CD4-positive, alpha-beta T cell treated with Interleukin-15 for 4 hours (primary cell): ENCODE measurements at regions not wholly inside any gene's neighbourhood (a gene's known extent, or its start where the extent isn't known, plus 50 kb on each side); places are given as distances from the start of the nearest gene placed in this dataset.
"Not testable (repeated sequence)": the region's sequence is repeated elsewhere in the genome, so short reads cannot be mapped to it uniquely, and the experiment has no call there.

ENCODE experiments used
- DNase-seq: peaks from one replicate; pipeline ENCODE4 v3.0.0-alpha.2; 2020; ENCODE audit warnings: low spot score

DNA sequence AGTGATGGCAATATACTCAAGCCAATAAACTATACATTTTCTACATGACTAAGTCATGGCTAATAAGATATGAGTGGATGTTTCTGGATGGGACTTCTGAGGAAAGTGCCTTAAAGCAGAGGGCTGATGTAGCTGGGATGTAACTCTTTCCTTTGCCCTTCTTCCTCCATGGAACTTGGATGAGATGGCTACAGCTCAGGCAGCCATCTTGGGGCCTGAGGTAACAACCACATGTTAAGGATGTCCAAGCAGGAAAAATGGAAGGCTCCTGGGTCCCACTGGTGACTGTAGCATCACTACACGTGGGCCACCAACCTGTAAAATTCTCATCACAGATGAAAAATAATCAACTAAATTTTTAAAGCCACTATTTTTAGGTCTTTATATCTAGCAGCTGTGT, 54.4 kb upstream of the GRIP1 start:
- DNase-seq = no peak

DNA sequence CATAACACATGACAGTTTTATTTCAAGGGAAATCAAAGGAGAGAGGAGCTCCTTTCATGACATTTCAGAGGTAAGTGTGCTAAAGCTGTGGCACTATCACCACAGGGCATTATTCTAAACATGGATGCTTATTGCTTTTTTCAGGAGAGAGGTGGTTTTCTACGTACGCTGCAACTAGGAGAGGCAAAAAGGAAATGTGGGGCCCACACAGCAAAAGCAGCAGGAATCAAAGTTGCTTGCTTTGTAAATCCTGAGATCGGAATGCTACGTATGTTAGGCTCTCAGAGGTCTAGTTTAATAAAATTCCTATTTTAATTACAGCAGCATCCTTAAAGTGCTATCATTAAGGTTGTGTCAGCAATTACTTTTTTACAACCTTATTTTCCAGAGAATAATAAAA, 55.0 kb upstream of the GRIP1 start:
- no peak for DNase-seq

DNA sequence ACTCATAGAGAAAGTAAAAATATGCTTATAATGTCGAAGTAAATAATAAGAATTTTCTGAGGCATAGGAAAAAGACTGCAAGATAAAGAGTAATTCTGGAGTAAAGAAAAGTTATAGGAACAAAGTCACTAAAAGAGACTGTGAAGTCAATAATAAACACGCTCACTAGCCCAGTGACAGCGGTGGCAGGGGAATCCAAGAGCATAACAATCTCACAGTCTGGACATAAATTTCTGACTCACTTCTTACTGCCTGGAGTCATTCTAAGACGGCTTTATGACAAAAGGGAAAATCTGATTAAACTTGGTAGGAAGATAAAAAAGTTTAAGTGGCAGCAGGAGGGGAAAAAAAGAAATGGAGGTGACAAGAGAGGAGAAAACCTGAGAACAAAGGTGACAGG, 56.4 kb upstream of the GRIP1 start:
- no peak for DNase-seq

DNA sequence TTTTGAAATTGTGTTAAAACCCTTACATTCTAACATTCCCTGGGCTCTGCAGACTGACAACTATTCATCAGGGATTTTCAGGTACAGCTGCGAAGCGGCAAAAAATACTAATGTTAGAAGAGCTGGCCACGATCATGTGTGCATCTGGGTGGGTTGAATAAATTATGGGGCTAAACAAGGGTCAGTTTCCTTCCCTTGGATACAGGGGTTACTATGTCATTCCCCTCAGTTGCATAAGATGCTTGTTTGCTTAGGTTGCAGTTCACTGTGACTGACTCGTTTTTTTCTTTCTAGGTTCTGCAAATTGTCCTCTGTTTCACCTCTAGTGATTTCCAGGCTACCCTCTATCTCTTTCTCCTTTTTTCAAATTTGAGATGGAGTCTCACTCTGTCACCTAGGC, 58.1 kb upstream of the GRIP1 start:
- DNase-seq = no peak

DNA sequence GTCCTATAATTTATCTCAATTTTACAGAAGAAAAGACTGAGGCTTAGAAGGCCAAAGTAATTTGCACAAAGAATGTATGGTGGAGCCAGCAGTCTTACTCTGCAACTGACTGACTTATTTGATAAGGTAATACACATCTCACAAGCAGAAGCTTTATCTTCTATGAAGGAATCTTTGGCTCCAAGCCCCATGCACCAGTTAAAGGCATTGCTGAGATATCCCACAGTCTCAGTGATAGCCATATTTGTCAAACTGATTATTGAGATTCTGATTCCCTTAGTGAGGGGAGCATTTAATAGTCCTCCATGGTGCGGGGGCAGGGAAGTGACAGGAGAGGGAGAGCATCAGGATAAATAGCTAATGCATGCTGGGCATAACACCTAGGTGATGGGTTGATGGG, 60.4 kb upstream of the GRIP1 start:
- DNase-seq = no peak

DNA sequence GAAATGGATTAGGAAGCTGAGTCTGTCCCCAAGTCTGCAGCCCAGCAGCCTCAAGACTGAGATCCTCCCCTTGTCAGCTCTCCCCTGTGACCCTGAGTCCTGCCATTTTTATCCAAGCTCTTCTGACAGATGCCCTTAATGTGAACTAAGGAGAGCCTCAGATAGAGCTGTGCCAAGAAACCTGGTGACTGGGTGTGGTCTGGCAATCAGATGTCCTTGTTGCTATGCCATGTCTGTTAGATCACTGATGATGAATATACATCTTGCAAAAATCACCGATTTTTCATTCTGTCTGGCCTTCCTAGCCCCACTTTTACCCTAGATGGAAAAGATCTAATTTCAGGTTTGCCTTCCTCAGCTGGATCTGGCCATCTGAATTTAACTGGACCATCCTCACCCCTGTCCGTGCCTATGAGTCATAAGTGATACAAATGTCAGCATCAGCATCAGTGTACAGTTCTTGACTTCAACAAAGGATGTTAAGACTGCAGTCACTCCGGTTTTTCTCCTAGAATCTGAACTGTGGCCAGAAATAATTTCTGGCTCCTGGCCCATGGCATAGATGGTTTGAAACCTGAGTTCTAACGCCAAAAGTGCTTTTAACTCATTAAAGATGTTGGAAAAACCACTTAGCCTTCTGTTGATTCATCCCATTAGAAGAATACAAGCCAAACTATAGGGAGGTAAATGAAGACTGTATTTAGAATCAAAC, 61.2 kb upstream of the GRIP1 start:
- DNase-seq = no peak

DNA sequence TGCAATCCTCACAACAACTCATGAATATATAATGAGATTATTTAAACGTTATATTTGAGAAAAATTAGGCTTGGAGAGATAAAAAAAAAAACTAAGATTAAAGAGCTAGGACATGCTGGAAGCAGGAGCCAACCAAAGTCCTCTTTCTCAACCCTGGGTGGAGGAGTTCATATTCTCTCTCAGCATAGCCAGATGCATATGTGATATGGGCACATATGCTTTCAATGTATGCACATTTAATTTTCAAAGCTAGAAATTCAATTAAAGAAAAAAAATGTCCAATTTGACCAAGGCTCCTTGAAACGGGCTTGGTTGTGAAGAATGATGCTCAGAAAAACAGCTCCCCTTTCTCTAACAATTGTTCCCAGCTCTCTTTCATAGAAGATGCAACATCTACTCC, 61.9 kb upstream of the GRIP1 start:
- no peak for DNase-seq

DNA sequence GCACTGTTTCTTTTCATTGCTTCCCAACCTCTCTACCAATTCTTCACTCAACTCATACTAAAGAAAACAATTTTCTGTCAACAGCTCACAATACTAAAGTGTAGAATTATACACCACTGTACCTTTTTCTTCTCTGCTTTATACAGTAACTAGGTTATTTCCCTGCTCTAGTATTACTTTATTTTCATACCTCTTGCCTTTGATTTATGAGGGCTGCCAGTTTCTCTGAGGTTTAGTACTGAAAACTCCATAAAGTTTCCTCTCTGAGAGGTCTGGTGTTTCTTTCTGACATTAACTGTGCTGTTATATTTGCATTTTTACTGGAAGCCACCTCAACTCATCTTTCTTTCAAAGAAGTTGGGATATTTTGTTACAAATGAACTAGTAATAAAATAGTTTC, 63.0 kb upstream of the GRIP1 start:
- DNase-seq = no peak

DNA sequence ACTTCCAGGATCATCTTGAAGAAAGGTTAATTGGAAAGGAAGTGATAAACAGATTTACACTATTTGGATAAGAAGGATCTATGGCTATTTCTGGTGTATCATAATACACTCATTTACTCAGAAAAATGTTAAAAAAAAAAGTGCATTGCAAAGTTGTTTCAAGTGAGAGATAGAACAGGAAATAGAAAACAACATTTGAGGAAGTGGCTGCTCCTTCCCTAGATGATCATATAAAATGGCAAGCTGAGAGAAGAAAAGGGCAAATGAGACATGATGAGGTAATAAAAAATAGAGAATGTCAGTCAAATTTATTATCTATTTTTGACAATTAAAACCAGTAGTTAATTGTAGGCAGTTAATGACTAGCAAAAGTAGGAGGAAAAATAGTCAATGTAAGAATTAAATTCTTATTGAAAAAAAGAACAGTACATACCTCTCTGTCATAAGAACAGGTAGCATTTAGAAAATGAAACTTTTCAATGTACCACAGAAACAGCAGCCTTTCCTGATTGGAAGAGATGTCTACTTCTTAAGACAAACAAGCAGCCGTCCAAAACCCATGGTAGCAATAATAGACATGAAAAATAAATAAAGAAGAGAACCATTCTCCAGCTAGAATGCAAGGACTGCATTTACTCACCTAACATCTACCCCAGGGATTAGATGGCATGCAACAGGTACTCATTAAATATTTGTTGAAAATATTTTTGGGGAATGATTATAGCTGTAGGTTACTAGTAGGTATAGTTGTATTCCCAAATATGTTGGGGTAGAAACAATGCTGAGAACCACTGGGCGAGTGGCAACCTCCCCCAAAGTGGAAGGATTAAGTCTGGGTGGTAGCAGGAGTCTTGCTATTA, 63.9 kb upstream of the GRIP1 start:
- DNase-seq = no peak

DNA sequence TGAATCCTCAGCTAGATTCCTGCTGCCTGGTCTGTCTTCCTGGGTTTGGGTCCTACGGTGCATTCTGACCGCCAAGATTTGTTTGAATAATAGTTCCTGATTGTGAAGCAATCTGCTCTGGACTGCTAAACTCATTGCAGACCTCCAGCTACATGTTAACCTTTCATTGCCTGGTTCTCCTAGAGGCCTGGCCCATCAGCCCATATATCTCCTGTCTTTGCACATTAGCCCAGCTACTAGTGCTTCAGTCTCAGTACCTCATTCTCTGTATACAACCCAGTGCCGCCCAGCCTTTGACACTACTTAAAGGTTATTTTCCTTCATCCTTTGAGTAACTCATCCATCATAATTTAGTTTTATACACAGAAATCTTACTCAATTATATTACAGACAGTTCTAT, 65.6 kb upstream of the GRIP1 start:
- no peak for DNase-seq

DNA sequence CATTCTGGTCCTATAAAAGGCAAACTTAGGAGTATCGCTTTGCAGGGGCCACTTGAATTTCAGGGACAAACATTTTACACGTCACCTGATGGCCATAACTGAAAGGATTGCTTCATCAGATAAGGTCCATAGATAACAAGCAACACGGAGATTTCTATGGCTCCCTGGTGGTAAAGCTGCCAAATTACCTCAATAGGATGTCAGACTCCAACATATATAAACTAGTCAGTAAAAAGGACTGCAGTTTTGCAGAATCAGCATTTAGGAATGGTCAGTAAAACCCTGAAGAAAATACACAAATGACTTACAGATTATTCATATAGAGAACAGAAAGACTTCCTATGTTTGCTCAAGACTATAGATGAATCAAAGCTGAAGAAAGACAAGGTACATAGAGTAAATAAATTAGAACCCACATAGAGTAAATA, 66.1 kb upstream of the GRIP1 start:
- DNase-seq = no peak

DNA sequence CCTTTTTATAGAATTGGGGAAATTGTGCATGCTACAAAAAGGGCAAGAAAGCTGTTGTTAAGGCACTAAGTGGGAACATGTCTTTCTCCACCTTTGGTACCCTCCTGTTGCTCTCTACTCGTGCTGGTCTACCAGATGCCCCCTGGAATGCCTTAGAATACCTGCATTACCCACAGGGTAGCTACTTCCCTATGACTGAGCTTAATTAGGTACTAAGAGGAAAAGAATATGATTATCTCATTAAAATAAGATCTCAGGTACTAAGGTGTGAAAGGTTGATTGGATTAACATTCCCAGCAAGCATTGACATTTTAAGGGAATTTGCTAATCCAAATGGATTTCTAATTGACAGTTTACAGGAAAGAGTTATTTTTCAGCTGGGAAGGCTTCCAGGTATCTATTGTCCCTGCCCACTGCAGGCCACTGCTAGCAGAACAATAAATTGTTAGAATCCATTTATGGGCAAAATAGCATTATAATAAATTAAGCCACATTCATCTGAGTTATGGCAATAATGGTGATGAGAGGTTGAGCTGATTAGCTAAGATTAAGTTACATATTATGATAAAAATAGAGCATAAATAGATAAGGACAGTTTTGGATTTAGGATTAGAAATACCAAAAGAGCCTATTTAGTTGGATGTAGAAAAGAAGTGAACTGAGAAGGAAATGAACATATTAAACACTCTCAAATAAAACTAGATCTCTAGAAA, 67.8 kb upstream of the GRIP1 start:
- DNase-seq = no peak

DNA sequence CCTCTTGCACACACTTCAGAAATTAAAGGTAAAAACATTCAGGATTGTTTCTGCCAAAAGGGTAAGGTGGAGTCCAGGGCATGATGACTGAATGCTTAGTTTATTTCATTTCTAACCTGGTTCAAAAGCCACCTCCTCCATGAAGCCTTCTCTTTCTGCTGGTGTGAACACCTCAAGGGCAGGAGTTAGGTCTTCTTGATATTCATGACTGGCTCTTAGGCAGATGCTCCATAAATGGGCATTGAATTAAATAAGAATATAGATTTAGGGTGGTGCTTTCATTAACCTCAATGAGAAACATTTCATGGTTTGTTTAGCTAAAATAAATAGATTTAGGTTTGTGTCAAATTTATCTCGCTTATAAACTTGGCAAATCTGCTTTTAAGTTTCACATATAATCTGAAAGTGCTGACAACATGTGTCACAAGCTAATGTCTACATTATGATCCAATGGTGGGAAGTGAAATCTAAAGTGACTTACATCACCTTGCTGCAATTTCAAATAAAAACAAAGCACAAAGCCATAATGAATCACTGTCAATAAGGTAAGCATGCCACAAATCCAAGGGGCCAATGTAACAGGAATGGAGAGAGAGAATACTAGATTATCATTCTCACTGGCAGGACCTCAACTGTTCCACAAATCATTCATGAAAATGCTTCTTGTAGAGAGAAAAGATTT, 72.7 kb upstream of the GRIP1 start:
- DNase-seq = no peak

DNA sequence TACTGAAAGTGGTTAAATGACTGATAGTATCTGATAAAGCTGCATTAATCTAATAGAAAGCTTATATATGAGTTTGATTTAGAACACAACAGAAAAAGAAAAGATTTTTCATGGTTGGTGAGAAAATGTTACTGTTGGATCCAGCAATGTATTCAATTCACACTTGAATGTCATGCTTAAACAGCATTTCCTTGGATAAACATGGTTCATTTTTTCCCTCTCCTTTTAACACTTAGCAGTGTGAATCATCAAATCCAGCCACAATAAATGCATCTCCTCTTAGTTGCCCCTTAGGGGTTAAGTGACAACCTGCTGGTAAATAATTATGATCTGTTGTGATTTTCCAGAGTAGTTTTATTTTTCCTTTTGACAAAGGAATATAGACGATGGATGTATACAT, 74.9 kb upstream of the GRIP1 start:
- DNase-seq = no peak

DNA sequence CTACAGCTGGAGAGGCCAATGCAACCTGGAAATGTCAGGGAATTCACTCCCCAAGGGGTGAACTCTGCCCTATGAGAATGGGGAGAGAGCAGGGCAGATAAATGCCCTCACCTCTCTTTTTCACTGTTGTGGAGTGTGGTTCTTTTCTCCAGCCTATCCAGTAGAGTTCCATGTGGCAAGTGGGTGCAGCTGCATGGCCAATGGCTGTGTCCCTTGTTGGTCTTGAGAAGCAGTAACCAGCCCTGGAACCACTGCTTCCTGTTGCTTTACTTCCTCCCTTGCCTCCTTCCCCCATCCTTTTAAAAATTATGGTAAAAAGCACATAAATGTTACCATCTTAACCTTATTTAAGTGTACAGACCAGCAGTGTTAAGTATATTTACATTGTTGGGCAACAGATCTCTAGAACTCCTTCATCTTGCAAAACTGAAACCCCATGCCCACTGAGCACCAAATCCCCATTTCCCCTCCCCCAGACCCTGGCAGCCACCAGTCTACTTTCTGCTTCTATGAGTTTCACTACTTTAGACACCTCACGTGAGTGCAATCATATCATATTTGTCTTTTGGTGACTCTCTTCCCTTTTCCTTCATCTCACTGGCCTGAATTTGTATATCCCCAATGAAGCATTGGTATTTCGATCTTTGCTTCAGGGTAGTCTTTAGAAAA, 77.0 kb upstream of the GRIP1 start:
- DNase-seq = no peak

DNA sequence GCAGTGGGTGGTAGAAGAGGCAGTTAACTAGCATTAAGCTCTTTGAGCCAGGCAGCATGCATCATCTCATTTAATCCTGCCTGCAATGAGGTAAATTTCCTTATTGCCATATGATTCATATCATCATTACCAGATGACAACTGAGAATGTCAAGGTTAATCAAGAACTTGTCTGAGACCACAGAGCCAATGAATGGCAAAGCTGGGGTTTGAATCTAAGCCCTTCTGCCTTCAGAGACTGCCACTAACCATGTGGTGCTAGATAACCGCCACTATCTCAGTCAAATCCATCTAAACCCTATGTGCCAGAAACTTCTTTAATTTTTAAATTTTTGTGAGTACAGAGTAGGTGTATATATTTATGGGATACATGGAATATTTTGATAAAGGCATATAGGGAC, 77.8 kb upstream of the GRIP1 start:
- DNase-seq = no peak

DNA sequence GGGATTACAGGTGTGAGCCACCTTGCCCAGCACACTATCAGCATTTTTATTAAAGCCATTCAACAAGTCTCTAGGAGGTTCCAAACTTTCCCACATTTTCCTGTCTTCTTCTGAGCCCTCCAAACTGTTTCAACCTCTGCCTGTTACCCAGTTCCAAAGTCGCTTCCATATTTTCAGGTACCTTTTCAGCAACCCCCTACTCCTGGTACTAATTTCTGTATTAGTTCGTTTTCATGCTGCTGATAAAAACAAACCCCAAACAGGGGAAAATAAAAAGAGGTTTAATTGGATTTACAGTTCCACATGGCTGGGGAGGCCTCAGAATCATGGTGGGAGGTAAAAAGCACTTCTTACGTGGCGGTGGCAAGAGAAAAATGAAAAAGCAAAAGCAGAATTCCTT, 81.2 kb upstream of the GRIP1 start:
- not testable (repeated sequence) for DNase-seq

DNA sequence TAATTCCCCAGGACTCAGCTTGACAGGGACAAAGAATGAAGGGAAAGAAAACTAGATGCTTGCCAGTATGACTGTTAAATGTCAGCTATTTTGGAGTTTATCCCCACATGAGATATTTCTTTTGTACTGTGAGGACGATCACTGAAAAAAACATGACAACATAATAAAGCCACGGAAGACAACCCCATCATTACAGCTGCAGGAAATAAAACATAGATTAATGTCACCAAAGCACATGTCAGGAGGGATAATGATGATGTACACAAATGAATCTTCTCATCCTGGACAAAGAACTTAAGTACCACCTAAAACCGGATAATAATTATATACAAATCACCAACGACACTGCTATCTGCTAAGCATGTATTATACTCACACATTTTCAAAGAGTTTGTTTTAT, 84.6 kb upstream of the GRIP1 start:
- DNase-seq = no peak

DNA sequence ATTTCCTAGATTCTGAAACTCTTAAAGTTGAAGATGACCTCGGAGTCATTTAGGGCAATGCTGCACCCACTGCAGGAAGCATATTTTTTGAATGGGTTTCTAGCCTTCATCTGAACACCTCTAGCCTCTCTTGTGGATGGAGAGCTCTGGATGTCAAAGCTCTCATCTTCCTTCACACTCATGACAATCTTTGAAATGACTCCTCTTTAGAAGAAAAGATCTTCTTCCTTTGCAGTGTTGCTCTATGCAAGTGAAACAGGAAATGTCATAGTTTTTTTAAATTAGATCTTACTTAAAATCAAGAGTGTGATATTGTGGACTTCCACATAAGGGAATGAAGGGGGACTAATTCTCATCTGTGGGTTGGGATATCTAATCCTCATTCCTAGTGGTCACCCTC, 86.3 kb upstream of the GRIP1 start:
- DNase-seq = no peak

DNA sequence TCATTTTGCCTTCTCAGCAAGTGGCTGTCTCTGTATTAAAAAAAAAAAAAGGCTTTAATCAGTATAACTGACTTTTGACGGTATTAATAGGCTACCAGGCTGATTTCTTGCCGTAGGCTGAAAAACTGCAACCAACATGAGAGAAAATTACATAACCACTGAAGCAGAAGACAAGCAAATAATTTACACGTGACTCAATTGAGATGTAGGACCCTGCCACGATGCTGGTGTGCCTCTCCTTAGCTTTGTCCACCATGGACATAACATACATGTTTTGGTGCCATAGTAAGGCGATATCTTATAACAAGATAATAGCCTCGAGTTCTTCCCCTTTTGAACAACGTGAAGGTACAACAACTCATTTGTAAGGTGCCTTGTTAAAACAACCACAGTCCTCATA, 88.7 kb upstream of the GRIP1 start:
- DNase-seq = no peak

DNA sequence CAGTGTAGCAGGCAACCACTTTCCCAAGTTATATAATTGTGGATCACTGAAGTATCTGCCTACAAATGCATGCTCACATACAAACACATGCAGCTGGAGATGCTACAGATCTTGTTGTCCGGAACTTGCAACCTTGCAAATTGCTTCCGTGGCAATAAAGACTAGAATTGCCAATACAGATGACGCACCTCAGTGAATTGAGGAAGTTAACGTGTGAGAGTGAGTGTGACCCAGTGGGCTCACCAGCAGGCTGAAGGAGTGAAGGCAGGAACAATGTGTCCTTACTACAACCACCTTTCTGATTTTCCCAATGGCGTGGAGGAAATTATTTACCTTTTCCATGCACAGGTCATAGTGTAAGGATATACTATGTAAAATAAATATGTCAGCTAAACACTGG, 89.4 kb upstream of the GRIP1 start:
- DNase-seq = no peak

DNA sequence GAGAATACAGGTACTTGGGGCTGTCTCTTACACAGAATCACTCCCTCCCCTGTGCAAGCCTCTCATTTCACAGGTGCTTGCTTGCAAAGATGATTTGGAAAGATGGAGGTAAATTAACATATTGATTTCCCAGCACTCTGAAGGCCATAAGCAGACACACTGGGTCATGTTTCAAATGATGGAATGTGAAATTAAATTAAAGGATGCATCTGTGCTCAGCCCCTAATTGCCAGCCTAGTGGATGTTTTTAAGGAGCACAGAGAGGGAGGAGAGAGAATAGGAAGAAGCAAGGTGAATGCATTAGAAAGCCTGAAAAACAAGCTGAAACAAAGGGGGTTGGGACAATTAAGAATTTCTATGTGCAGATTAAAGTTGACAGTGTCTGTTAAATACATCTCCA, 96.1 kb upstream of the GRIP1 start:
- DNase-seq = no peak
